HepG2 (cell line): ENCODE measurements at regions not wholly inside any gene's neighbourhood (a gene's known extent, or its start where the extent isn't known, plus 50 kb on each side); places are given as distances from the start of the nearest gene placed in this dataset.

Experiments used
- RFX1 ChIP-seq: fragments of 450-650 bp; IDR thresholded peaks from 2 replicates; pipeline ENCODE4 v1.6.1; 2017
- SOX5 ChIP-seq: IDR thresholded peaks from 2 replicates; pipeline ENCODE4 v1.6.1; 2016; ENCODE audit warnings: borderline replicate concordance
- TBP ChIP-seq: sonication (generic); formaldehyde crosslinking; IDR thresholded peaks from 2 replicates; pipeline ENCODE4 v1.5.0; 2020; ENCODE audit warnings: missing genetic modification reagents
- ZNF703 ChIP-seq: sonication (generic); formaldehyde crosslinking; IDR thresholded peaks from 2 replicates; pipeline ENCODE4 v1.5.1; 2020; ENCODE audit warnings: missing genetic modification reagents, mild to moderate bottlenecking, moderate library complexity, borderline replicate concordance
- TF ChIP-seq, protein P1 (sequence below), 2 experiments: fragments of 450-650 bp in 1 of 2; sonication (generic) in 1 of 2; formaldehyde crosslinking in 1 of 2; IDR thresholded peaks; 2 replicates each; pipeline versions ENCODE4 v1.6.1 to v1.8.0; 2016 to 2022; ENCODE audit warnings: antibody characterized with exemption in 1 of 2, mild to moderate bottlenecking in 1 of 2, missing genetic modification reagents in 1 of 2
- TF ChIP-seq, protein P2 (sequence below): IDR thresholded peaks from 2 replicates; pipeline ENCODE4 v1.6.1; 2018; ENCODE audit warnings: missing genetic modification reagents

DNA sequence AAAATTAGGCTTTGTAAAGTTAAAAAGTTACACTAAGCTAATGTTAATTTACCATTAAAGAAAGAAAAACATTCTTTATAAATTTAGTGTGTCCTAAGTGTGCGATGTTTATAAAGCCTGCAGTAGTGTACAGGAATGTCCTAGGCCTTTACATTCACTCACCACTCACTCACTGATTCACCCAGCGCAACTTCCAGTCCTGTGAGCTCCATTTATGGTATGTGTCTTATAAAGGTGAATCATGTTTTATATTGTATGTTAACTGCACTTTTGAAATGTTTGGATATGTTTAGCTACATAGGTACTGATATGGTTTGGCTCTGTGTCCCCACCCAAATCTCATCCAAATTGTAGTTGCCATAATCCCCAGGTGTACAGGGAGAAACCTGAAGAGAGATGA lies 549.7 kb upstream of the EPHA6 start (continued):
- TF ChIP-seq, protein P1, sequence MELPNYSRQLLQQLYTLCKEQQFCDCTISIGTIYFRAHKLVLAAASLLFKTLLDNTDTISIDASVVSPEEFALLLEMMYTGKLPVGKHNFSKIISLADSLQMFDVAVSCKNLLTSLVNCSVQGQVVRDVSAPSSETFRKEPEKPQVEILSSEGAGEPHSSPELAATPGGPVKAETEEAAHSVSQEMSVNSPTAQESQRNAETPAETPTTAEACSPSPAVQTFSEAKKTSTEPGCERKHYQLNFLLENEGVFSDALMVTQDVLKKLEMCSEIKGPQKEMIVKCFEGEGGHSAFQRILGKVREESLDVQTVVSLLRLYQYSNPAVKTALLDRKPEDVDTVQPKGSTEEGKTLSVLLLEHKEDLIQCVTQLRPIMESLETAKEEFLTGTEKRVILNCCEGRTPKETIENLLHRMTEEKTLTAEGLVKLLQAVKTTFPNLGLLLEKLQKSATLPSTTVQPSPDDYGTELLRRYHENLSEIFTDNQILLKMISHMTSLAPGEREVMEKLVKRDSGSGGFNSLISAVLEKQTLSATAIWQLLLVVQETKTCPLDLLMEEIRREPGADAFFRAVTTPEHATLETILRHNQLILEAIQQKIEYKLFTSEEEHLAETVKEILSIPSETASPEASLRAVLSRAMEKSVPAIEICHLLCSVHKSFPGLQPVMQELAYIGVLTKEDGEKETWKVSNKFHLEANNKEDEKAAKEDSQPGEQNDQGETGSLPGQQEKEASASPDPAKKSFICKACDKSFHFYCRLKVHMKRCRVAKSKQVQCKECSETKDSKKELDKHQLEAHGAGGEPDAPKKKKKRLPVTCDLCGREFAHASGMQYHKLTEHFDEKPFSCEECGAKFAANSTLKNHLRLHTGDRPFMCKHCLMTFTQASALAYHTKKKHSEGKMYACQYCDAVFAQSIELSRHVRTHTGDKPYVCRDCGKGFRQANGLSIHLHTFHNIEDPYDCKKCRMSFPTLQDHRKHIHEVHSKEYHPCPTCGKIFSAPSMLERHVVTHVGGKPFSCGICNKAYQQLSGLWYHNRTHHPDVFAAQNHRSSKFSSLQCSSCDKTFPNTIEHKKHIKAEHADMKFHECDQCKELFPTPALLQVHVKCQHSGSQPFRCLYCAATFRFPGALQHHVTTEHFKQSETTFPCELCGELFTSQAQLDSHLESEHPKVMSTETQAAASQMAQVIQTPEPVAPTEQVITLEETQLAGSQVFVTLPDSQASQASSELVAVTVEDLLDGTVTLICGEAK (IDR thresholded peaks at IDR 0.05), result no peak
- TF ChIP-seq, protein P1 (CRISPR knock-in tag; IDR thresholded peaks at IDR 0.05), result no peak
- TF ChIP-seq, protein P2, sequence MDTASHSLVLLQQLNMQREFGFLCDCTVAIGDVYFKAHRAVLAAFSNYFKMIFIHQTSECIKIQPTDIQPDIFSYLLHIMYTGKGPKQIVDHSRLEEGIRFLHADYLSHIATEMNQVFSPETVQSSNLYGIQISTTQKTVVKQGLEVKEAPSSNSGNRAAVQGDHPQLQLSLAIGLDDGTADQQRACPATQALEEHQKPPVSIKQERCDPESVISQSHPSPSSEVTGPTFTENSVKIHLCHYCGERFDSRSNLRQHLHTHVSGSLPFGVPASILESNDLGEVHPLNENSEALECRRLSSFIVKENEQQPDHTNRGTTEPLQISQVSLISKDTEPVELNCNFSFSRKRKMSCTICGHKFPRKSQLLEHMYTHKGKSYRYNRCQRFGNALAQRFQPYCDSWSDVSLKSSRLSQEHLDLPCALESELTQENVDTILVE, result no peak
- no peak for TF ChIP-seq TBP (CRISPR knock-in tag)
- TF ChIP-seq ZNF703 (CRISPR knock-in tag), result no peak
- TF ChIP-seq SOX5 (CRISPR knock-in tag), result no peak
- no peak for TF ChIP-seq RFX1
- TF ChIP-seq, all 625 proteins: peak for 0
